ENCODE measurements at regions not wholly inside any gene's neighbourhood (a gene's known extent, or its start where the extent isn't known, plus 50 kb on each side); places are given as distances from the start of the nearest gene placed in this dataset.

GRCh38 chr4:124219389-124219788 is 493.1 kb downstream of the ANKRD50 start:
- Histone ChIP-seq H3K36me3 (no peaks in the 10 kb centered on the region), H3K4me1 (no peaks in the 10 kb centered on the region), H3K9me3 (no peaks in the 10 kb centered on the region), H3K27me3 (replicated peaks in 1 of 7) (no peaks in the 10 kb centered on the region), H3K27ac (no peak overlapping the region), H3K4me3 (no peak overlapping the region)
- 41 to 71% (median 62%) methylated on average over 1 of the region's 1 CpG for WGBS, 5 donors
- no peak for DNase-seq
- intact Hi-C loops (cut with DNase I; ENCODE audit: low total_unique reads) = no loop called here
- no peak for TF ChIP-seq POLR2AphosphoS5 (IDR thresholded peaks at IDR 0.05)

DNA sequence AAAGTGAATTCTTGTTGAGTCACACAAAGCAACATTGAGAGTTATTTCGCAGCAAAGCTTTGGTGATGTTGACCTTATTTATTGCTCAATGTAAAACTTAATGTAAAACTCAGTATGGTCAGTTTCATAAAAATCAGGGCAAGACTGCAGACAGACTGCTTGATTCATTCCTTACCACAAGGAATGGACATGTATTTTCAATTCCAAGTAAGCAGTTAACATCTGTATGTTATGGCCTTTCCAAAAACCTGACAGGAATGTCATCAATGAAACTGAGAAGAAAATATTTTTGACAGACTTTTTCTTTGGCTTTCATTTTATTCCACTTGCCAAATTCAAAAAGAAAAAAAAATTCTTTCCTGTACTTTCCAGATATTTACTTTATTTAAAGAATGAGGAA is 488.3 kb downstream of the ANKRD50 start:
- intact Hi-C loops (cut with DNase I; ENCODE audit: low total_unique reads) = no loop called here
- WGBS, 5 donors = 78 to 92% (median 85%) methylated on average over 1 of the region's 1 CpG
- Histone ChIP-seq H3K36me3 (no peaks in the 10 kb centered on the region), H3K27me3 (replicated peaks in 1 of 7) (no peaks in the 10 kb centered on the region), H3K4me1 (no peaks in the 10 kb centered on the region), H3K9me3 (peaks cover 0 to 20% (median 12%) of the 10 kb centered on the region in 8 donors), H3K4me3 (no peak overlapping the region), H3K27ac (no peak overlapping the region)
- TF ChIP-seq POLR2AphosphoS5 (IDR thresholded peaks at IDR 0.05) = no peak
- TF ChIP-seq, protein P1, sequence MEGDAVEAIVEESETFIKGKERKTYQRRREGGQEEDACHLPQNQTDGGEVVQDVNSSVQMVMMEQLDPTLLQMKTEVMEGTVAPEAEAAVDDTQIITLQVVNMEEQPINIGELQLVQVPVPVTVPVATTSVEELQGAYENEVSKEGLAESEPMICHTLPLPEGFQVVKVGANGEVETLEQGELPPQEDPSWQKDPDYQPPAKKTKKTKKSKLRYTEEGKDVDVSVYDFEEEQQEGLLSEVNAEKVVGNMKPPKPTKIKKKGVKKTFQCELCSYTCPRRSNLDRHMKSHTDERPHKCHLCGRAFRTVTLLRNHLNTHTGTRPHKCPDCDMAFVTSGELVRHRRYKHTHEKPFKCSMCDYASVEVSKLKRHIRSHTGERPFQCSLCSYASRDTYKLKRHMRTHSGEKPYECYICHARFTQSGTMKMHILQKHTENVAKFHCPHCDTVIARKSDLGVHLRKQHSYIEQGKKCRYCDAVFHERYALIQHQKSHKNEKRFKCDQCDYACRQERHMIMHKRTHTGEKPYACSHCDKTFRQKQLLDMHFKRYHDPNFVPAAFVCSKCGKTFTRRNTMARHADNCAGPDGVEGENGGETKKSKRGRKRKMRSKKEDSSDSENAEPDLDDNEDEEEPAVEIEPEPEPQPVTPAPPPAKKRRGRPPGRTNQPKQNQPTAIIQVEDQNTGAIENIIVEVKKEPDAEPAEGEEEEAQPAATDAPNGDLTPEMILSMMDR (IDR thresholded peaks at IDR 0.05 in 8 of 11, conservative IDR thresholded peaks at IDR 0.05 in 3 of 11) = no peak
- TF ChIP-seq POLR2A (IDR thresholded peaks at IDR 0.05) = no peak
- DNase-seq = no peak

- peaks cover 0 to 20% (median 16%) of the 10 kb centered on the region in 8 donors for H3K9me3 ChIP-seq
- no peak overlapping the region for H3K4me3 ChIP-seq
- TF ChIP-seq POLR2AphosphoS5 (IDR thresholded peaks at IDR 0.05) = no peak
- no peaks in the 10 kb centered on the region for H3K4me1 ChIP-seq
- DNase-seq = no peak
- H3K36me3 ChIP-seq = no peaks in the 10 kb centered on the region
- no peak overlapping the region for H3K27ac ChIP-seq
- intact Hi-C loops (cut with DNase I; ENCODE audit: low total_unique reads) = no loop called here
- no peaks in the 10 kb centered on the region for H3K27me3 ChIP-seq (replicated peaks in 1 of 7)
Observed at GRCh38 chr4:124227981-124228380, 484.6 kb downstream of the ANKRD50 start.

GRCh38 chr4:124230268-124230667 is 482.3 kb downstream of the ANKRD50 start:
- 46 to 79% (median 69%) methylated on average over 2 of the region's 2 CpGs for WGBS, 5 donors
- peaks cover 0 to 17% (median 14%) of the 10 kb centered on the region in 8 donors for H3K9me3 ChIP-seq

GRCh38 chr4:124234771-124235170 is 477.8 kb downstream of the ANKRD50 start:
- no peaks in the 10 kb centered on the region for H3K27me3 ChIP-seq (replicated peaks in 1 of 7)
- no peak overlapping the region for H3K4me3 ChIP-seq
- no peaks in the 10 kb centered on the region for H3K36me3 ChIP-seq
- H3K9me3 ChIP-seq = peaks cover 0 to 7% (median 0%) of the 10 kb centered on the region in 8 donors
- TF ChIP-seq, protein P1 (IDR thresholded peaks at IDR 0.05 in 8 of 11, conservative IDR thresholded peaks at IDR 0.05 in 3 of 11) = no peak
- TF ChIP-seq POLR2AphosphoS5 (IDR thresholded peaks at IDR 0.05) (no peak), POLR2A (IDR thresholded peaks at IDR 0.05) (no peak)
- H3K4me1 ChIP-seq = no peaks in the 10 kb centered on the region
- WGBS, 5 donors = 60 to 82% (median 69%) methylated on average over 2 of the region's 2 CpGs
- DNase-seq = no peak
- intact Hi-C loops (cut with DNase I; ENCODE audit: low total_unique reads) = no loop called here
- no peak overlapping the region for H3K27ac ChIP-seq

More at GRCh38 chr4:124230268-124230667, 482.3 kb downstream of the ANKRD50 start:
- Histone ChIP-seq H3K4me3 (no peak overlapping the region), H3K36me3 (no peaks in the 10 kb centered on the region), H3K27ac (no peak overlapping the region), H3K4me1 (no peaks in the 10 kb centered on the region), H3K27me3 (replicated peaks in 1 of 7) (no peaks in the 10 kb centered on the region)
- no peak for DNase-seq
- TF ChIP-seq, protein P1 (IDR thresholded peaks at IDR 0.05 in 8 of 11, conservative IDR thresholded peaks at IDR 0.05 in 3 of 11) = no peak
- no peak for TF ChIP-seq POLR2AphosphoS5 (IDR thresholded peaks at IDR 0.05)
- no peak for TF ChIP-seq POLR2A (IDR thresholded peaks at IDR 0.05)
- intact Hi-C loops (cut with DNase I; ENCODE audit: low total_unique reads) = no loop called here
